GM19395 (cell line): ENCODE measurements at regions not wholly inside any gene's neighbourhood (a gene's known extent, or its start where the extent isn't known, plus 50 kb on each side); places are given as distances from the start of the nearest gene placed in this dataset.

Experiments
- ATAC-seq: cut with Tn5 transposase; IDR thresholded peaks from one replicate; pipeline ENCODE4 v1.9.1; 2021; ENCODE audit warnings: mild to moderate bottlenecking, moderate library complexity; ENCODE audit not compliant: unreplicated experiment

DNA sequence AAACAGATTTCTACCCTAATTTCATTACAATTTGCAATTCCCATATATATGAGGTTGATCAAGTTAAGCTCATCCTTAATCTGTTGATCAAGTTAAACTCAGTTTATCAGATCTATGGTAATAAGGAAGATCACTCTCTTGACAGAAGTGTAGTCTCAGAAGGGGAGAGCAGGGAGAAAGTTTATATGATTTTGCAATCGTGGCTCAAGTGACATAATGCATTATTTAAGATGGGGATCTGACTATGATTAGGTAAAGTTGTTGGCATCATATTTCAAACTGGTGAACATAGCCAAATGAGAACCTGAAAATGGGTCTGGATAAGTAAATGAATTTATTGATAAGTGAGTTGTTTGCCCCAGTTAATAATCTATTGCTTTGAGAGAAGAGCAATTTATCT, 995.3 kb downstream of the OTOL1 start:
- no peak for ATAC-seq

DNA sequence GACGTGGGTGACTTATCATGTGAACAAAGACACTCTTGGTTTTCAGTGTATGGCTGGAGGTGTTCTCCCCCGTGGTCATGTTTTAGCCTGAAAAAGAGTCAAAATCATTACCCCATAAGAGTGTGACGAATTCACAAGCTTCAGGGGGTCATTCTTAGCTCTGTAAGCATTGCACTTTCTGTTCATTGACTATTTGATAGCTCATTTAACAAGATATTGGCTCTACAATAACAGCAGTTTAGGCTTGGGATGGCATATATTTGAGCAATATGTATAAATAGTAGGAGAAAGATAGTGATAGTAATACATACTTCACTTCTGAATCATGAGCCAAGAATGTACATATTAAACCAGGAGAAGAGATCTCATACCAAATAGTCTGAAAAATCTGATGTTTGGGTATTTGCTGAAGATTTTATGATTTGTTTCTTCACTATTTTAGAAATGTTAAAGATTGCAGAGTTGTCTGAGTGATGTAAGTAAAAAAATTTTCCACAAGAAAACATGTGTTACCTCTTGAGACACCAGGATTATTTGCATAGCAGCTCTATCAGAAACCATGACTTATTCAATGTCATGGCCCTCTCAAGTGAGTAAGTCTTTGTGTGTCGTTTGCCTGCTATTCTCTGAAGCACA, 996.0 kb downstream of the OTOL1 start:
- no peak for ATAC-seq

- no peak for ATAC-seq
These were observed 1002.0 kb downstream of the OTOL1 start for GRCh38 chr3:162498626-162499025.

- ATAC-seq, result no peak
These were observed 1010.8 kb downstream of the OTOL1 start for GRCh38 chr3:162507397-162507796.

DNA sequence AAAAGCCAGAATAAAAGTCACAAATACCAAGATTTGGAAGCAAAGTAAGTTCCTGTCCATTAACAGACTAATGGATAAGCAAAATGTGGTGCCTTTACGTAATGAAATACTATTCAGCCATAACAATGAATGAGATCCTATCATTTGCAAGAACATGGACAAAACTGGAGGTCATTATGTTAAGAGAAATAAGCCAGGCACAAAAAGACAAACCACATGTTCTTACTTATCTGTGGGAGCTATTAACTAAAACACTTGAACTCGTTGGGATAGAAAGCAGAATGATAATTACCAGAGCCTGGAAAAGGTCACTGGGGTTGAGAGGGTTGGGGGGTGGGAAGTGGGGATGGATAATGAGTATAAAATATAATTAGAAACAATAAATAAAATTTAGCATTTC, 1015.9 kb downstream of the OTOL1 start:
- ATAC-seq, result no peak

DNA sequence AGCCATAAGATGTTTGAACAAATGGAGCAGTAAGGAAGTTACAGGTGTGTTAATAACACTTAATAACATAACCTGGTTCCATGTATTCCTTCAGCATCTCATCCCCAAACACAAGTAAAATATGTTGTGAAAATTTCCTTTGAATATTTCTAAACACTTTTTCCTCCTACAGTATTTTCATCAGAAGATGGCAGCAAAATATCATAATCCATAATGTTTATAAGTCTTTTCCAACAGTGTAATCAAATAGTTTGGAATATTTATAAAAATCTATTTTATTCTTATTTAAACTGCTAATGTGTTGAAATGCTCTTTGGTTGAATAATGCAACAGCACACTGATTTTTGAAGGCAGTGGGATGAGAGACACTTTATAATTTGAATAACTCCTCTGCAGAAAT, 1020.5 kb downstream of the OTOL1 start:
- no peak for ATAC-seq

GRCh38 chr3:162521669-162522068, 1025.1 kb downstream of the OTOL1 start:
- ATAC-seq, result no peak

DNA sequence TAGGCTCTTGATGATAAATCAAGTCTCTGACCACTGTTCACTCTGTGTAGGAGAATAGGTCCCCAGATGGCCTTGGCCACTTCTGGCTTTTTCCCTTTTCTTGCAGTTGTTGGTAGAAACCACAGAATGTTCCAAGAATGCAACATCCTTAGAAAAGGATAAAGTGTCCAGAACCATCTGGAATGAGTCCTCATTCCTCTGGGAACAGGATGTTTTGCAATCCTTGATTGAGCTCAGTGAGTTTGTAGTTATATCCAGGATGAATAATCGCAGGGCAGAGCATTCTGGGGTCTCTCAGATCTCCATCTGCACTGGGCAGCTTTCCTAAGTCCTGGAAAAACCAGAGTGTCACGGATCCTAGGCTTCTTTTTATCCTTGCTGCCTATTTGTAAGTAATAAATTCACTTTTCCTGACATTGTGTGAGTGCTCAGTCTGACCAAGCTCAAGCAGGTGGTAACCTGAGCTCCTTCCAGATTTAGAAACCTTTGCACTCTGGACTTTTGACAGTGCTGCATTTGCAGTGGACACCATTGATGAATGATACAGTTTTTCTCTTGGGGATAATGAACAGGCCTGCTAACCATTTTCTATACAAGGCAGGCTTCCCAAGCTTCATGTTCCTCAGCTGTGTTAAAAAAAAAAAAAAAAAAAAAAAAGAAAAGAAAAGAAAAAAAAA, 1028.6 kb downstream of the OTOL1 start:
- ATAC-seq, result no peak

- ATAC-seq, result no peak
These were observed 1029.2 kb downstream of the OTOL1 start for GRCh38 chr3:162525771-162526170.

DNA sequence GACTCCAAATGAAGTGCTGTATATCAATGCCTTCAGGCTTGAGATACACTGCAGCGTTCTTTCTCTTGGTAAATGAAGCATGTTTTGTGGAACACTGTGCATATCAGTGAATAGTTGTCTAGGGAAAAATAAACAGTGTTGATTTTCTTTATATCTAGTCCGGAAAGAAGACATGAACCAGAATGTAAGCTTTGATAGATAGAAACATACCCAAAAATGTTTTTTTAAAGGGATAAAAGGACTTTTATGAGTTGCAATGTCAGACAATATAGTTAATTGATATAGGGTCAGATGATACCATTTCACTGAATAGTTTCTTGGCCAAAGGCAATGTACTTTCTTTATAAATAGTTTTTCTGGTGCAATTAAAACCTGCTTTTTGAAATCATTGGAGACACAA, 1037.8 kb downstream of the OTOL1 start:
- ATAC-seq, result no peak

GRCh38 chr3:162538491-162538890, 1041.9 kb downstream of the OTOL1 start:
- no peak for ATAC-seq

- no peak for ATAC-seq
These were observed 1042.3 kb downstream of the OTOL1 start for GRCh38 chr3:162538906-162539305.

- ATAC-seq, result no peak
These were observed 1043.8 kb downstream of the OTOL1 start for GRCh38 chr3:162540421-162540820.

GRCh38 chr3:162541923-162542322, 1045.3 kb downstream of the OTOL1 start:
- ATAC-seq, result no peak

DNA sequence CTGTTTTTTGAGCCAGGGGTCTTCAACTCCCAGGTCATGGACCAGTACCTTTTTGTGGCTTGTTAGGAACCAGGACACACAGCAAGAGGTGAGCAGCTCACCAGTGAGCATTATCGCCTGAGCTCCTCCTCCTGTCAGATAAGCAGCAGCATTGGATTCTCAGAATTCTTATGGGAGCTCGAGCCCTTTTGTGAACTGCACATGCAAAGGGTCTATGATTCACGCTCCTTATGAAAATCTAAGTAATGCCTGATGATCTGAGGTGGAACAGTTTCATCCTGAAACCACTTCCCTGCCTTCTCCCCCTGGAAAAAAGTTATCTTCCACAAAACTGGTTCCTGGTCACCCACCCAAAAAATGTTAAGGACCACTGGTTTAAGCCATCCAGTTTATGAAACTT, 1047.6 kb downstream of the OTOL1 start:
- no peak for ATAC-seq

- ATAC-seq, result no peak
These were observed 1050.3 kb downstream of the OTOL1 start for GRCh38 chr3:162546910-162547309.

GRCh38 chr3:162547321-162547720, 1050.7 kb downstream of the OTOL1 start:
- ATAC-seq, result no peak

DNA sequence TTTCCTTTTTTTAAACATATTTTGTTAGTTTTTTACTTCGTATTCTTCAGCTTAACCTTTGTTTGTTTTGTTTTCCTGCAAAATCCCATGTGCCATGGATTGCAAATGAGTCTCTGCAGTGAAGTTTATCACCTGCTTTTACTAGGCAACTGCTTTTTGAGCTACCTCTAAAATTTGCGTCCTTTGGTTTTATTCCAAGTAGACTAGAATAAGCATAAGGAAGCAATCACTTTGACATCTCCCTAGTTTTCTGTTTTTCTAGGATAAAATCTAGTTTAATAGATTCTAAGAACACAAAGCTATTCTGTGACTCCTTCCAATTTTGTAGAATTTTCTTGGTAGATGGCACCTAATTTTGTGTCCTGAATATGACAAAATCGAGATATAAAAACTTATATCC, 1059.2 kb downstream of the OTOL1 start:
- no peak for ATAC-seq

GRCh38 chr3:162558016-162558415, 1061.4 kb downstream of the OTOL1 start:
- no peak for ATAC-seq

GRCh38 chr3:162568706-162569105, 1072.1 kb downstream of the OTOL1 start:
- ATAC-seq, result no peak

- ATAC-seq, result no peak
These were observed 1072.7 kb downstream of the OTOL1 start for GRCh38 chr3:162569314-162569713.

- ATAC-seq, result no peak
These were observed 1088.4 kb downstream of the OTOL1 start for GRCh38 chr3:162584986-162585385.

DNA sequence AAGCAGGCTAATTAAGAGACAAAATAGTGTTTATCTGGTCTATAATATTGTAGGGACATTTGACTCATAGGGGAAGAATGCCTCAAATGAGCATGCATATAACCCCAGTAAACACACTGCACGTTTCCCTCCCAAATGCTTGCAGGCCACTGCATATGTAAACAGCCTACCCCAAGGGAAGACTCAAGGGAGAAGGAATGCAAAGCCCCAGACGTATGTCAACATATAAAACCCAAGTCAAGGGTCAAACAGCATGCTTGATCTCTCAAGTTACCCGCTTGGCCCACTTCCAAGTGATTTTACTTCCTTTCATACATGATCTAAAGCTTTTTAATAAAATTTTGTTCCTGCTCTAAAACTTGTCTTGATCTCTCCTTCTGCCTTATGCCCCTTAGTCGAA, 1090.0 kb downstream of the OTOL1 start:
- no peak for ATAC-seq
